Rectal smooth muscle tissue (tissue), 1 donor: ENCODE measurements at regions not wholly inside any gene's neighbourhood (a gene's known extent, or its start where the extent isn't known, plus 50 kb on each side); places are given as distances from the start of the nearest gene placed in this dataset.
"Not testable (repeated sequence)": the region's sequence is repeated elsewhere in the genome, so short reads cannot be mapped to it uniquely, and the experiment has no call there.

ENCODE experiments used
- H3K27ac ChIP-seq: one replicate; pipeline ENCODE4 v1.7.0; 2013; ENCODE audit warnings: low read depth, low read length, inconsistent platforms
- H3K27me3 ChIP-seq: one replicate; pipeline ENCODE4 v1.7.0; 2013; ENCODE audit warnings: low read length; ENCODE audit not compliant: control insufficient read depth, insufficient read depth
- H3K36me3 ChIP-seq: one replicate; pipeline ENCODE4 v1.7.0; 2013; ENCODE audit warnings: low read length; ENCODE audit not compliant: control insufficient read depth, insufficient read depth
- H3K4me1 ChIP-seq: one replicate; pipeline ENCODE4 v1.7.0; 2013; ENCODE audit warnings: low read length; ENCODE audit not compliant: control insufficient read depth, insufficient read depth
- H3K4me3 ChIP-seq: one replicate; pipeline ENCODE4 v1.7.0; 2013; ENCODE audit warnings: low read length
- H3K9ac ChIP-seq: one replicate; pipeline ENCODE4 v1.7.0; 2013; ENCODE audit warnings: low read length

- not testable (repeated sequence) for H3K27me3 ChIP-seq, H3K9ac ChIP-seq, H3K27ac ChIP-seq, H3K4me1 ChIP-seq, H3K4me3 ChIP-seq, H3K36me3 ChIP-seq
These were observed 101.3 kb upstream of the FOXQ1 start for GRCh38 chr6:1210631-1211030.

GRCh38 chr6:1208876-1209275 is 103.0 kb upstream of the FOXQ1 start:
- H3K36me3 ChIP-seq: no peaks in the 10 kb centered on the region
- no peak overlapping the region for H3K27ac ChIP-seq
- no peaks in the 10 kb centered on the region for H3K27me3 ChIP-seq
- no peak overlapping the region for H3K9ac ChIP-seq
- H3K4me1 ChIP-seq: no peaks in the 10 kb centered on the region
- no peak overlapping the region for H3K4me3 ChIP-seq

- Histone ChIP-seq H3K4me1 (no peaks in the 10 kb centered on the region), H3K27me3 (no peaks in the 10 kb centered on the region), H3K4me3 (no peak overlapping the region), H3K36me3 (no peaks in the 10 kb centered on the region), H3K27ac (no peak overlapping the region), H3K9ac (no peak overlapping the region)
These were observed 108.4 kb upstream of the FOXQ1 start for GRCh38 chr6:1203546-1203945.

- Histone ChIP-seq H3K27me3 (no peaks in the 10 kb centered on the region), H3K36me3 (no peaks in the 10 kb centered on the region), H3K27ac (no peak overlapping the region), H3K4me1 (no peaks in the 10 kb centered on the region), H3K4me3 (no peak overlapping the region), H3K9ac (no peak overlapping the region)
These were observed 109.7 kb upstream of the FOXQ1 start for GRCh38 chr6:1202201-1202600.

- H3K4me1 ChIP-seq: no peaks in the 10 kb centered on the region
- H3K27ac ChIP-seq: no peak overlapping the region
- no peaks in the 10 kb centered on the region for H3K27me3 ChIP-seq
- H3K9ac ChIP-seq: no peak overlapping the region
- H3K4me3 ChIP-seq: no peak overlapping the region
- no peaks in the 10 kb centered on the region for H3K36me3 ChIP-seq
These were observed 110.2 kb upstream of the FOXQ1 start for GRCh38 chr6:1201547-1202200.

- H3K4me1 ChIP-seq: no peaks in the 10 kb centered on the region
- no peak overlapping the region for H3K4me3 ChIP-seq
- H3K27ac ChIP-seq: no peak overlapping the region
- no peaks in the 10 kb centered on the region for H3K27me3 ChIP-seq
- no peak overlapping the region for H3K9ac ChIP-seq
- H3K36me3 ChIP-seq: no peaks in the 10 kb centered on the region
These were observed 111.3 kb upstream of the FOXQ1 start for GRCh38 chr6:1200409-1201101.

- no peaks in the 10 kb centered on the region for H3K27me3 ChIP-seq
- no peaks in the 10 kb centered on the region for H3K4me1 ChIP-seq
- H3K4me3 ChIP-seq: no peak overlapping the region
- no peak overlapping the region for H3K9ac ChIP-seq
- no peaks in the 10 kb centered on the region for H3K36me3 ChIP-seq
- H3K27ac ChIP-seq: no peak overlapping the region
These were observed 111.9 kb upstream of the FOXQ1 start for GRCh38 chr6:1200081-1200408.

GRCh38 chr6:1197309-1197708 is 114.6 kb upstream of the FOXQ1 start:
- H3K27ac ChIP-seq: no peak overlapping the region
- no peaks in the 10 kb centered on the region for H3K36me3 ChIP-seq
- H3K4me3 ChIP-seq: no peak overlapping the region
- no peaks in the 10 kb centered on the region for H3K27me3 ChIP-seq
- no peak overlapping the region for H3K9ac ChIP-seq
- H3K4me1 ChIP-seq: no peaks in the 10 kb centered on the region

GRCh38 chr6:1191141-1191630 is 120.7 kb upstream of the FOXQ1 start:
- H3K4me1 ChIP-seq: no peaks in the 10 kb centered on the region
- H3K9ac ChIP-seq: no peak overlapping the region
- no peaks in the 10 kb centered on the region for H3K27me3 ChIP-seq
- no peaks in the 10 kb centered on the region for H3K36me3 ChIP-seq
- no peak overlapping the region for H3K4me3 ChIP-seq
- no peak overlapping the region for H3K27ac ChIP-seq

- H3K4me3 ChIP-seq: no peak overlapping the region
- H3K27ac ChIP-seq: no peak overlapping the region
- H3K36me3 ChIP-seq: no peaks in the 10 kb centered on the region
- H3K9ac ChIP-seq: no peak overlapping the region
- H3K4me1 ChIP-seq: no peaks in the 10 kb centered on the region
- no peaks in the 10 kb centered on the region for H3K27me3 ChIP-seq
These were observed 121.5 kb upstream of the FOXQ1 start for GRCh38 chr6:1190366-1190765.

- Histone ChIP-seq H3K27me3 (no peaks in the 10 kb centered on the region), H3K27ac (no peak overlapping the region), H3K4me3 (no peak overlapping the region), H3K9ac (no peak overlapping the region), H3K4me1 (no peaks in the 10 kb centered on the region), H3K36me3 (no peaks in the 10 kb centered on the region)
These were observed 123.7 kb upstream of the FOXQ1 start for GRCh38 chr6:1188199-1188598.

GRCh38 chr6:1187293-1188131 is 124.4 kb upstream of the FOXQ1 start:
- H3K4me1 ChIP-seq: no peaks in the 10 kb centered on the region
- no peak overlapping the region for H3K27ac ChIP-seq
- no peaks in the 10 kb centered on the region for H3K36me3 ChIP-seq
- no peak overlapping the region for H3K4me3 ChIP-seq
- H3K9ac ChIP-seq: no peak overlapping the region
- no peaks in the 10 kb centered on the region for H3K27me3 ChIP-seq
